Fibroblast of lung (primary cell): ENCODE measurements at regions not wholly inside any gene's neighbourhood (a gene's known extent, or its start where the extent isn't known, plus 50 kb on each side); places are given as distances from the start of the nearest gene placed in this dataset.

Experiments
- DNase-seq, 2 donors: peaks; one replicate each; pipeline versions ENCODE4 v3.0.0 to v3.0.0-alpha.2; 2010; ENCODE audit warnings: low read depth in 2 of 2
- H2AFZ ChIP-seq: 2 replicates; pipeline ENCODE4 v1.5.1; 2012; ENCODE audit warnings: low read length, control low read depth, inconsistent platforms
- H3K27ac ChIP-seq: 2 replicates; pipeline ENCODE4 v1.5.1; 2011; ENCODE audit warnings: low read length, control low read depth; ENCODE audit not compliant: insufficient read depth
- H3K27me3 ChIP-seq: 2 replicates; pipeline ENCODE4 v1.5.1; 2011; ENCODE audit warnings: mild to moderate bottlenecking, low read length; ENCODE audit not compliant: control insufficient read depth, insufficient read depth
- H3K36me3 ChIP-seq: 2 replicates; pipeline ENCODE4 v1.5.1; 2011; ENCODE audit warnings: low read length; ENCODE audit not compliant: control insufficient read depth, insufficient read depth
- H3K4me1 ChIP-seq: 2 replicates; pipeline ENCODE4 v1.5.1; 2011; ENCODE audit warnings: low read length; ENCODE audit not compliant: control insufficient read depth, insufficient read depth; ENCODE audit errors: extremely low read depth
- H3K4me2 ChIP-seq: 2 replicates; pipeline ENCODE4 v1.5.1; 2011; ENCODE audit warnings: low read length, control low read depth; ENCODE audit not compliant: insufficient read depth; ENCODE audit errors: extremely low read depth
- H3K4me3 ChIP-seq, 4 experiments: fragments of 200-600 bp in 1 of 4; sonication (generic) in 1 of 4; replicated peaks in 1 of 4; 2 replicates each; pipeline ENCODE4 v1.5.1; 2011 to 2016; ENCODE audit warnings: low read length in 4 of 4, low read depth in 3 of 4, mild to moderate bottlenecking in 3 of 4, control low read depth in 2 of 4, inconsistent platforms in 1 of 4, mixed read lengths in 1 of 4; ENCODE audit not compliant: insufficient read depth in 1 of 4; ENCODE audit errors: control extremely low read depth in 1 of 4
- H3K79me2 ChIP-seq: 2 replicates; pipeline ENCODE4 v1.5.1; 2012; ENCODE audit warnings: mild to moderate bottlenecking, low read length, inconsistent platforms; ENCODE audit not compliant: control insufficient read depth, insufficient read depth
- H3K9ac ChIP-seq: 2 replicates; pipeline ENCODE4 v1.5.1; 2011; ENCODE audit warnings: mild to moderate bottlenecking, low read length, control low read depth; ENCODE audit not compliant: insufficient read depth
- H3K9me3 ChIP-seq: 2 replicates; pipeline ENCODE4 v1.5.1; 2012; ENCODE audit warnings: low read depth, low read length; ENCODE audit not compliant: control insufficient read depth, insufficient read depth
- H4K20me1 ChIP-seq: 2 replicates; pipeline ENCODE4 v1.5.1; 2011; ENCODE audit warnings: low read length; ENCODE audit not compliant: control insufficient read depth, insufficient read depth; ENCODE audit errors: extremely low read depth
- CTCF ChIP-seq, 2 donors: IDR thresholded peaks in 1 of 2; conservative IDR thresholded peaks in 1 of 2; 1 replicate in 1 of 2; 2 replicates in 1 of 2; pipeline ENCODE4 v1.5.1; 2011 to 2012; ENCODE audit warnings: low read length in 2 of 2, control low read depth in 1 of 2, inconsistent platforms in 1 of 2, low read depth in 1 of 2, mild to moderate bottlenecking in 1 of 2
- EZH2 ChIP-seq: IDR thresholded peaks from 2 replicates; pipeline ENCODE4 v1.5.1; 2012; ENCODE audit warnings: low read length, control low read depth, mild to moderate bottlenecking; ENCODE audit errors: missing control alignments

- no peak overlapping the region for H3K27ac ChIP-seq
- no peaks in the 10 kb centered on the region for H3K27me3 ChIP-seq
- no peak overlapping the region for H3K4me3 ChIP-seq
- H3K79me2 ChIP-seq, result no peaks in the 10 kb centered on the region
- no peak for DNase-seq
- H4K20me1 ChIP-seq, result no peaks in the 10 kb centered on the region
- no peaks in the 10 kb centered on the region for H3K36me3 ChIP-seq
- no peak overlapping the region for H3K9ac ChIP-seq
- no peaks in the 10 kb centered on the region for H3K9me3 ChIP-seq
- no peak for TF ChIP-seq CTCF (conservative IDR thresholded peaks at IDR 0.05 in 1 of 2, IDR thresholded peaks at IDR 0.05 in 1 of 2; ENCODE audit: low read depth in 1 of 2, low read length in 2 of 2)
- TF ChIP-seq EZH2, result no peak
- H2AFZ ChIP-seq, result no peak overlapping the region
- H3K4me1 ChIP-seq, result no peaks in the 10 kb centered on the region
- no peak overlapping the region for H3K4me2 ChIP-seq
Measured at GRCh38 chr10:26952094-26952493, 91.3 kb upstream of the ABI1 start.

GRCh38 chr10:26951650-26952049, 90.9 kb upstream of the ABI1 start:
- Histone ChIP-seq H3K9ac (no peak overlapping the region), H3K27me3 (no peaks in the 10 kb centered on the region), H3K9me3 (no peaks in the 10 kb centered on the region), H3K4me2 (no peak overlapping the region), H3K4me3 (no peak overlapping the region), H3K79me2 (no peaks in the 10 kb centered on the region), H3K36me3 (no peaks in the 10 kb centered on the region), H4K20me1 (no peaks in the 10 kb centered on the region), H2AFZ (no peak overlapping the region), H3K4me1 (no peaks in the 10 kb centered on the region), H3K27ac (no peak overlapping the region)
- TF ChIP-seq EZH2 (no peak), CTCF (conservative IDR thresholded peaks at IDR 0.05 in 1 of 2, IDR thresholded peaks at IDR 0.05 in 1 of 2; ENCODE audit: low read depth in 1 of 2, low read length in 2 of 2) (no peak)
- no peak for DNase-seq

- Histone ChIP-seq H3K4me1 (no peaks in the 10 kb centered on the region), H2AFZ (no peak overlapping the region), H3K27ac (no peak overlapping the region), H3K27me3 (no peaks in the 10 kb centered on the region), H3K4me3 (no peak overlapping the region), H3K4me2 (no peak overlapping the region), H3K79me2 (no peaks in the 10 kb centered on the region), H4K20me1 (no peaks in the 10 kb centered on the region), H3K9ac (no peak overlapping the region), H3K9me3 (no peaks in the 10 kb centered on the region), H3K36me3 (no peaks in the 10 kb centered on the region)
- TF ChIP-seq CTCF (conservative IDR thresholded peaks at IDR 0.05 in 1 of 2, IDR thresholded peaks at IDR 0.05 in 1 of 2; ENCODE audit: low read depth in 1 of 2, low read length in 2 of 2) (no peak), EZH2 (no peak)
- DNase-seq, result no peak
Measured at GRCh38 chr10:26950934-26951333, 90.2 kb upstream of the ABI1 start.
